ENCODE measurements at regions not wholly inside any gene's neighbourhood (a gene's known extent, or its start where the extent isn't known, plus 50 kb on each side); places are given as distances from the start of the nearest gene placed in this dataset.
A peak's percentile ranks its signal among the peaks of the same experiment; 100 is the strongest.

DNA sequence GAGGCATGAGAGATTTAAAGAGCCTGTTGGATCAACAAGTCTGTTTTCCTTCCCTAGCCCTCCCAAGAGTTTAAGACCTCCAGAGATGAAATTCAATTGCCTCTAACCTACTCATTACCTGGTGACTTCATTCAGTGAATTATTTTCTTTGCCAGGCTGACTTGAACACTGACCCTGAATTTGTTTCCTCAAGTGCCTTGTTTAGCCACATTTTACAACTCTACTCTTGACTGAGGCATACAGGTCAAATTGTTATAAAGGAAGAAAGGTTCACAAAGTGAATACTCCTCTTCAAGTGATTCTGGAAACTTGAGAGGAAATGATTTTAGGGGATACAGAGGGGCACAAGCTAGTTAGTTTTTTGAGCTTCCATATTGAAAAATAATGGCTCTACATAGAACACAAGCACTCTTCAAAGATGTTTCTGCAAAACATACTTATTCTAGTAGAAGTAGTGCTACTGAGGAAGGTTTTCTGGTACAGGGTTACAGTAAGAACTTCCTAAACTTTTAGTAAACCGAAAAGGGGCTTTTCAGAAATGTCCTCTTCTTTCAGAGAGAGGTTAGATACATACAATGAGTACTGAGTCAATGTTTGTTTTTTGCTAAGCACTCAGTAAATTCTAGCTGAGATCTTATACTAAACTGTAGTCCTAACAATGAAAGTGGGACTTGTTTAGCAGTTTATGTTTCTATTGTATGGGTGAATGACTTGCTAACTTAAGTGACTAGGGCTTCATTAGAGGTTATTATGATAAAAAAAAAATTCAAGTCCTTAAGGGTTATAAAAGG lies 137.4 kb upstream of the SATB1 start:
- no peak for TF ChIP-seq FOXM1 (IDR thresholded peaks at IDR 0.05; ENCODE audit: borderline replicate concordance, low read depth)
- no peak for TF ChIP-seq EP300 (IDR thresholded peaks at IDR 0.05; ENCODE audit: borderline replicate concordance)

DNA sequence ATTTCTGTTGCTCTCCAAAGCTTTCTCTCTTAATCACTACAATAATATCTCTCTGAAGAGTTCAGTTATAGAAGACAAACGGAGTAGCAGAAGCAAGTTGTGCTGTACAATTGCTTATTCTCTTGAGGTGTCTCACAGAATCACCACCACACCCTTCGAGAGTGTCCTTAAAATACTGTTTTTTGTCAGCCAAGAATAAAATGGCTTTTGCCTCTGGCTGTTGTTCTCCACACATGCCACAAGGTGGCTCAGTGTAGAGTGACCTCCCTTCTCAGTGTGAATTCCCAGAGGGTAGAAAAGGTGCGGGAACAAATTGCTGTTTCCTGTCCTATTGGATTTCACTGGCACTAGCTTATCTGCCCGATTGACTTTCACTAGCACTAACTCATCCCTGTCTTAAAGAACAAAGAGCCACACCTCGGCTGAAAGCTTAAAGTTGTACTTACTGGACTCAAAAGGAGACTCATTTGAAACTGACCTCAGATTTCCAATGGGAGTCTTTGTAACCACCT lies 134.2 kb upstream of the SATB1 start:
- TF ChIP-seq RAD21 (IDR thresholded peaks at IDR 0.05; ENCODE audit: low read depth) (peak; percentile 68), CEBPB (IDR thresholded peaks at IDR 0.05) (no peak)

GRCh38 chr3:18558507-18558906 lies 133.4 kb upstream of the SATB1 start:
- TF ChIP-seq EGR1 (IDR thresholded peaks at IDR 0.05): no peak
- TF ChIP-seq CEBPB (IDR thresholded peaks at IDR 0.05): no peak
- no peak for TF ChIP-seq USF1 (IDR thresholded peaks at IDR 0.05)
- no peak for TF ChIP-seq EP300 (IDR thresholded peaks at IDR 0.05; ENCODE audit: borderline replicate concordance)
- no peak for TF ChIP-seq CREB1 (IDR thresholded peaks at IDR 0.05; ENCODE audit: low read depth)
- no peak for TF ChIP-seq MAX (IDR thresholded peaks at IDR 0.05)
- TF ChIP-seq NFIC (IDR thresholded peaks at IDR 0.05): no peak

GRCh38 chr3:18557216-18557615 lies 132.1 kb upstream of the SATB1 start:
- no peak for TF ChIP-seq FOXM1 (IDR thresholded peaks at IDR 0.05; ENCODE audit: borderline replicate concordance, low read depth)
- TF ChIP-seq EP300 (IDR thresholded peaks at IDR 0.05; ENCODE audit: borderline replicate concordance): no peak
- no peak for TF ChIP-seq CEBPB (IDR thresholded peaks at IDR 0.05)
- TF ChIP-seq RAD21 (IDR thresholded peaks at IDR 0.05; ENCODE audit: low read depth): no peak
- TF ChIP-seq REST (IDR thresholded peaks at IDR 0.05; ENCODE audit: low read depth): no peak
- TF ChIP-seq YY1 (IDR thresholded peaks at IDR 0.05; ENCODE audit: low read depth): no peak
- TF ChIP-seq USF1 (IDR thresholded peaks at IDR 0.05): no peak
- no peak for TF ChIP-seq ZBTB7A (IDR thresholded peaks at IDR 0.05; ENCODE audit: low read depth)

- TF ChIP-seq CREB1 (IDR thresholded peaks at IDR 0.05; ENCODE audit: low read depth): no peak
- no peak for TF ChIP-seq TAF1 (IDR thresholded peaks at IDR 0.05; ENCODE audit: low read depth)
- no peak for TF ChIP-seq RAD21 (IDR thresholded peaks at IDR 0.05; ENCODE audit: low read depth)
- no peak for TF ChIP-seq EP300 (IDR thresholded peaks at IDR 0.05; ENCODE audit: borderline replicate concordance)
- no peak for TF ChIP-seq USF1 (IDR thresholded peaks at IDR 0.05)
- no peak for TF ChIP-seq TEAD4 (IDR thresholded peaks at IDR 0.05)
- TF ChIP-seq FOXM1 (IDR thresholded peaks at IDR 0.05; ENCODE audit: borderline replicate concordance, low read depth): no peak
- no peak for TF ChIP-seq EGR1 (IDR thresholded peaks at IDR 0.05)
- TF ChIP-seq MAX (IDR thresholded peaks at IDR 0.05): no peak
- TF ChIP-seq YY1 (IDR thresholded peaks at IDR 0.05; ENCODE audit: low read depth): no peak
- no peak for TF ChIP-seq TCF12 (IDR thresholded peaks at IDR 0.05; ENCODE audit: low read depth)
- no peak for TF ChIP-seq CEBPB (IDR thresholded peaks at IDR 0.05)
These were observed 131.5 kb upstream of the SATB1 start for GRCh38 chr3:18556503-18557135.

- TF ChIP-seq ZBTB7A (IDR thresholded peaks at IDR 0.05; ENCODE audit: low read depth): no peak
- TF ChIP-seq CEBPB (IDR thresholded peaks at IDR 0.05): no peak
- TF ChIP-seq EGR1 (IDR thresholded peaks at IDR 0.05): no peak
These were observed 130.9 kb upstream of the SATB1 start for GRCh38 chr3:18556001-18556408.

DNA sequence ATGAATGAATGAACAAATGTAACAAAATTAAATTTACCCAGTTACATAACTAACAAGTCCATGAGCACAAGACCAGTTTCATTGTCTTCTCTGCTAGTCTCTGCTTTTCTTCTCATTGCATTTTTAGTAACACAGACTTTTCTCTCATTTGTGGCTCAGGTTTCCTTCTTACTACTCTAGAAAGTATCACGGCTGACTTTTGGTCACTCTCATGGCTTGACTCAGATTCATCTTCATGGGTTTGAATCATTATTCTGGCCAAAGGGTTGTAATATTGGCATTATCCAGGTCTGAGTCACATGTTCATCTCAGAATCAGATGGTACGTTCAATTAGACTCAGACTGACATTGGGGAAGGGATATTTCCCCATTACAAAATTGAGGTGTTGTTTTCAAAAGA lies 121.5 kb upstream of the SATB1 start:
- TF ChIP-seq CREB1 (IDR thresholded peaks at IDR 0.05; ENCODE audit: low read depth): no peak
- TF ChIP-seq NFIC (IDR thresholded peaks at IDR 0.05): no peak
- no peak for TF ChIP-seq CEBPB (IDR thresholded peaks at IDR 0.05)
- no peak for TF ChIP-seq TCF12 (IDR thresholded peaks at IDR 0.05; ENCODE audit: low read depth)
- no peak for TF ChIP-seq MAX (IDR thresholded peaks at IDR 0.05)
- no peak for TF ChIP-seq ZBTB7A (IDR thresholded peaks at IDR 0.05; ENCODE audit: low read depth)
- no peak for TF ChIP-seq EGR1 (IDR thresholded peaks at IDR 0.05)
- no peak for TF ChIP-seq REST (IDR thresholded peaks at IDR 0.05; ENCODE audit: low read depth)

All from Ishikawa (cell line).